ENCODE measurements at regions not wholly inside any gene's neighbourhood (a gene's known extent, or its start where the extent isn't known, plus 50 kb on each side); places are given as distances from the start of the nearest gene placed in this dataset.

DNA sequence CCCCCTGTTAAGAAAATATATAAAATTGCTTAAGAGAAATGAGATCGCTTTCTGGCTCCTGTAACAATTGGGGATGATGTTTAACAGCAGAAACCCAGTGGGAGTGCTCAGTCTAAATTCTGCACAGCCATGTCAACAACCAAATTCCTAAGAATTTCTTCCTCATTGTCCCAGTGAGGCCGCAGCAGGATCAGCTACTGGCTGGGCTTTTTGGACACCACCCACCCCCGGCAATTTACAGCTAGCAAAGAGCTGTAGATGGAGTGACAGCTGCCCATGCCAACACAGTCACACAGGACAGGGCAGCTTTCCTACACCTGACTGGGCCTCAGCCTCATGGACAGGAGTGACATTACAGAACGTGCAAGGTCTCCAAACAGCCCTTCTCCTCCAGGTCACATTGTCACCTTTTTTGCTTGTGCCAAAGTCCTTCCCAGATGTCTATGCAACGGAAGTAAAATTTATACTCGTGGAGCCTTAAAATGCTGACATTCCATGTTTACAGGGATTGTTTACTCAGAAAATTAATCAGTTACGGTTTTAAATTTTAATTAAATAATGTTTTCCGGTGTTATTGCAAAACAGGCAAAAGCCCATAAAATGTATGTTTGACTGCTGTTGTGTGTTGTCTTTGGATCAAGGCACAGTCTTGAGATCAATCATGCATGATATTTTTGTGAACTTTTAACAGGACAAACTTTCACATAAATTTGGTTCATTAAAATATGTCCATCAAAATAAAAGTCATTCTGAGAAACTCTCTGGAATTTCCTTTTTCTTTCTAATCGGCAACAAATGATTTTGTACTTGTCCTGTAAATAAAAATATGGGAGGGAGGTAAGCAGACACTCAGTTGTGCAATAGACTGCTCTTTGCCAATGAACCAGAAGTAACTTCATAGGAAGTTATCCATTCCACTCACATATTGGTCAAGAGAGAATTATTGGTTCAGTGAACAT, 943.2 kb downstream of the MCTP2 start:
- no peak for TF ChIP-seq SPI1 (IDR thresholded peaks at IDR 0.05; ENCODE audit: low read depth, low read length)
- no peak for TF ChIP-seq POU2F2 (IDR thresholded peaks at IDR 0.05; ENCODE audit: low read depth, low read length)
- TF ChIP-seq POLR2A (IDR thresholded peaks at IDR 0.05; ENCODE audit: low read depth, low read length) = no peak
- no peak for TF ChIP-seq TAF1 (IDR thresholded peaks at IDR 0.05; ENCODE audit: low read depth, low read length)
- no peak for TF ChIP-seq POLR2AphosphoS5 (IDR thresholded peaks at IDR 0.05; ENCODE audit: low read depth, low read length)

Measured in GM12891 (cell line).